K562 (cell line): ENCODE measurements at regions not wholly inside any gene's neighbourhood (a gene's known extent, or its start where the extent isn't known, plus 50 kb on each side); places are given as distances from the start of the nearest gene placed in this dataset.

Experiments used
- ATAC-seq: fragments of 200-7000 bp; cut with Tn5 transposase; 3 replicates; pipeline ENCODE4 v1.9.1; 2020; ENCODE audit warnings: moderate library complexity
- BruUV-seq: library from RNA; stranded (reverse); fragments of 400-500 nt; replicated peaks from 2 replicates; lab custom pipeline; 2021; lab: Mats Ljungman, UMichigan
- CTCF ChIA-PET: fragments of 300-600 bp; formaldehyde crosslinking; extraction: SDS; loops from one replicate; lab custom pipeline; 2021; ENCODE audit warnings: low intra/inter-chr PET ratio; lab: Yijun Ruan, JAX
- POLR2A ChIA-PET: fragments of 300-600, 350-650 bp; sonication (Branson Sonifier 250); formaldehyde crosslinking; extraction: SDS; loops from one replicate; lab custom pipeline; 2021; ENCODE audit warnings: antibody characterized with exemption, inconsistent platforms; lab: Yijun Ruan, JAX
- DNase-seq, 4 experiments: peaks; one replicate each; pipeline versions ENCODE4 v3.0.0 to v3.0.0-alpha.2; 2011 to 2018; ENCODE audit warnings: low spot score in 3 of 4, mixed read lengths in 3 of 4; ENCODE audit errors: extremely low read depth in 1 of 4
- FAIRE-seq: peaks from 2 replicates; lab custom pipeline; 2011; peaks lifted over from hg19 to GRCh38; lab: Jason Lieb, UNC
- H2AFZ ChIP-seq: 2 replicates; pipeline ENCODE4 v1.6.0; 2011; ENCODE audit warnings: low read depth, low read length, control low read depth, inconsistent platforms
- H3K27ac ChIP-seq: fragments of 200-600 bp; 3 replicates; pipeline ENCODE4 v1.8.0; 2011; ENCODE audit warnings: low read depth, mild to moderate bottlenecking, control low read depth, inconsistent platforms, low read length, moderate library complexity, mixed read lengths; ENCODE audit errors: extremely low read depth
- H3K27me3 ChIP-seq, 2 experiments: fragments of 300-600 bp in 1 of 2; 2 replicates in 1 of 2; 3 replicates in 1 of 2; pipeline versions ENCODE4 v1.6.0 to v1.8.0; 2011; ENCODE audit warnings: inconsistent platforms in 2 of 2, low read length in 2 of 2, mild to moderate bottlenecking in 1 of 2, mixed read lengths in 1 of 2, moderate library complexity in 1 of 2; ENCODE audit not compliant: control insufficient read depth in 2 of 2, insufficient read depth in 2 of 2
- H3K36me3 ChIP-seq: fragments of 300-600 bp; 3 replicates; pipeline ENCODE4 v1.8.0; 2011; ENCODE audit warnings: mild to moderate bottlenecking, low read length, inconsistent platforms; ENCODE audit not compliant: control insufficient read depth, insufficient read depth
- H3K4me1 ChIP-seq, 2 experiments: fragments of 200-600 bp in 1 of 2; replicated peaks in 1 of 2; 2 replicates in 1 of 2; 3 replicates in 1 of 2; pipeline versions ENCODE4 v1.5.1 to v1.8.0; 2011; ENCODE audit warnings: inconsistent platforms in 2 of 2, low read length in 2 of 2, mild to moderate bottlenecking in 1 of 2, mixed read lengths in 1 of 2, moderate library complexity in 1 of 2; ENCODE audit not compliant: control insufficient read depth in 2 of 2, insufficient read depth in 2 of 2
- H3K4me2 ChIP-seq: 2 replicates; pipeline ENCODE4 v1.6.1; 2011; ENCODE audit warnings: low read length, control low read depth, inconsistent platforms, mixed read lengths; ENCODE audit not compliant: insufficient read depth
- H3K4me3 ChIP-seq: fragments of 200-600 bp; sonication (generic), shearing (Covaris generic); 2 replicates; pipeline ENCODE4 v1.5.1; 2016; ENCODE audit warnings: control low read depth, inconsistent platforms
- H3K79me2 ChIP-seq: fragments of 200-600 bp; 3 replicates; pipeline ENCODE4 v1.8.0; 2011; ENCODE audit warnings: low read length, inconsistent platforms; ENCODE audit not compliant: control insufficient read depth, insufficient read depth
- H3K9ac ChIP-seq, 2 experiments: 2 replicates each; pipeline versions ENCODE4 v1.6.0 to v1.6.1; 2011; ENCODE audit warnings: low read depth in 2 of 2, low read length in 2 of 2, control low read depth in 1 of 2, inconsistent platforms in 1 of 2, mild to moderate bottlenecking in 1 of 2, mixed read lengths in 1 of 2; ENCODE audit not compliant: insufficient read depth in 1 of 2
- H3K9me1 ChIP-seq: one replicate; pipeline ENCODE4 v1.6.0; 2011; ENCODE audit warnings: inconsistent platforms, mild to moderate bottlenecking, low read length, moderate library complexity; ENCODE audit not compliant: control insufficient read depth, insufficient read depth
- H3K9me3 ChIP-seq: replicated peaks from 2 replicates; pipeline ENCODE4 v1.5.1; 2011; ENCODE audit warnings: low read depth, low read length, inconsistent platforms; ENCODE audit not compliant: control insufficient read depth, insufficient read depth
- H4K20me1 ChIP-seq: replicated peaks from 2 replicates; pipeline ENCODE4 v1.6.1; 2011; ENCODE audit warnings: low read length, inconsistent platforms, mixed read lengths; ENCODE audit not compliant: control insufficient read depth, insufficient read depth
- COPS2 ChIP-seq: fragments of 450-650 bp; conservative IDR thresholded peaks from 2 replicates; pipeline ENCODE4 v1.6.1; 2016; ENCODE audit warnings: mild to moderate bottlenecking, moderate library complexity
- EHMT2 ChIP-seq: fragments of 450-650 bp; IDR thresholded peaks from 2 replicates; pipeline ENCODE4 v1.6.1; 2018; ENCODE audit warnings: antibody characterized with exemption
- PHB ChIP-seq: fragments of 250-450 bp; sonication (Bioruptor Pico); IDR thresholded peaks from 2 replicates; pipeline ENCODE4 v1.5.0; 2021
- RCOR1 ChIP-seq, 2 experiments: IDR thresholded peaks; 2 replicates each; pipeline ENCODE4 v1.6.1; 2012; ENCODE audit warnings: low read depth in 2 of 2, low read length in 2 of 2, borderline replicate concordance in 1 of 2, improper control_type of control experiment in 1 of 2
- ZNF224 ChIP-seq: sonication (generic); formaldehyde crosslinking; IDR thresholded peaks from 2 replicates; pipeline ENCODE4 v1.8.0; 2022; ENCODE audit warnings: mild to moderate bottlenecking, missing genetic modification reagents
- ZNF347 ChIP-seq: fragments of 450-650 bp; formaldehyde crosslinking; IDR thresholded peaks from 2 replicates; pipeline ENCODE4 v1.4.0; 2020; ENCODE audit warnings: low read depth, mild to moderate bottlenecking, moderate library complexity
- ZNF407 ChIP-seq: fragments of 450-650 bp; IDR thresholded peaks from 2 replicates; pipeline ENCODE4 v1.6.1; 2016; ENCODE audit warnings: low read depth
- ZNF79 ChIP-seq: fragments of 250-450 bp; sonication (Bioruptor Pico); IDR thresholded peaks from 2 replicates; pipeline ENCODE4 v1.4.0; 2020; ENCODE audit warnings: low read depth, mild to moderate bottlenecking, moderate library complexity
- WGBS: fragments of 100-300 bp; shearing (Covaris generic); methylation state at CpG from one replicate; pipeline ENCODE4 v1.1.6; 2016; ENCODE audit warnings: low coverage, mixed read lengths; ENCODE audit not compliant: insufficient coverage; ENCODE audit errors: missing lambda C conversion rate; 5-methylcytosine and 5-hydroxymethylcytosine counted together
- in situ Hi-C: fragments of 300-500 bp; cut with MboI; formaldehyde crosslinking; loops from 4 replicates; pipeline ENCODE4 v1.15.0; 2018; ENCODE audit warnings: inconsistent platforms, mixed read lengths
- intact Hi-C: fragments of 100-400 bp; cut with micrococcal nuclease; formaldehyde crosslinking; loops from 2 replicates; pipeline ENCODE4 v1.14.2; 2022

- peak in 1 of 2 experiments; percentile 59; a peak in 1 of 4 replicates for TF ChIP-seq RCOR1 (IDR thresholded peaks at IDR 0.05; ENCODE audit: borderline replicate concordance in 1 of 2, low read depth in 2 of 2, low read length in 2 of 2)
These were observed 203.4 kb upstream of the STXBP5 start (continued) for GRCh38 chr6:147000545-147001488.

DNA sequence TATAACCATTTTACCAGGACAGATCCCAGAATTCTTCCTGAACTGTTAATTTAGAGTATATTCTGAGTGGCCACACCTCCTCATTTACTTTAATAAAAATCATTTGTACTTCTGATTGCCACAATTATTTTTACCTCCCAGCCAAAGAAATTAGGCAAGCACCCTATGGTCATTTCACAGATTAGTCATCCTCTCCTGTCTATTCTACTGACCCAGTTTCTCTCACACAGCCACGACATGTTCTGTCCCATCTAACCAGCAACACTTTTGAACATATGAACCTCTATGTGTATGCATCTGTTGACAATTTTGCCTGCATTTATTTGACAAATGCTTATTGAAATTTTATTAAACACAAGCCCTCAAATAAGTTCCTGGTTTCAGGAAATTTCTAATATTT, 202.6 kb upstream of the STXBP5 start:
- WGBS: 67% methylated on average over 1 of the region's 1 CpG
- in situ Hi-C loops: no loop called here
- TF ChIP-seq ZNF407: no peak
- TF ChIP-seq EHMT2: no peak
- no peak for TF ChIP-seq ZNF224 (CRISPR knock-in tag)
- no peak for TF ChIP-seq PHB (CRISPR knock-in tag)
- no peak for TF ChIP-seq RCOR1 (IDR thresholded peaks at IDR 0.05; ENCODE audit: borderline replicate concordance in 1 of 2, low read depth in 2 of 2, low read length in 2 of 2)
- no peak for TF ChIP-seq ZNF79 (CRISPR knock-in tag)
- TF ChIP-seq ZNF347 (CRISPR knock-in tag): no peak
- no peak for TF ChIP-seq COPS2
- no TSS peak for BruUV-seq
- Histone ChIP-seq H3K36me3 (no peaks in the 10 kb centered on the region), H3K9me3 (no peaks in the 10 kb centered on the region), H3K9me1 (no peaks in the 10 kb centered on the region), H2AFZ (0 out of 2 replicates have a peak overlapping the region, but pooled peaks have one; percentile 8), H3K4me3 (no peak overlapping the region), H3K4me2 (no peak overlapping the region), H3K27ac (no peak overlapping the region), H3K27me3 (no peaks in the 10 kb centered on the region), H3K79me2 (no peaks in the 10 kb centered on the region), H3K4me1 (peaks cover 0 to 18% of the 10 kb centered on the region in 2 experiments; a peak in 2 of 5 replicates), H4K20me1 (no peaks in the 10 kb centered on the region), H3K9ac (no peak overlapping the region)
- no peak for ATAC-seq
- FAIRE-seq: no peak
- intact Hi-C loops: loop anchor here (5.0 kb wide), 2 partner anchors 99 to 144 kb away; no protein-coding TSS in a partner anchor
- no peak for DNase-seq
- ChIA-PET POLR2A (no interaction called here), CTCF (no interaction called here)
